ENCODE measurements at regions not wholly inside any gene's neighbourhood (a gene's known extent, or its start where the extent isn't known, plus 50 kb on each side); places are given as distances from the start of the nearest gene placed in this dataset.
A peak's percentile ranks its signal among the peaks of the same experiment; 100 is the strongest.
"Not testable (repeated sequence)": the region's sequence is repeated elsewhere in the genome, so short reads cannot be mapped to it uniquely, and the experiment has no call there.

- no peak for DNase-seq (ENCODE audit: low read depth)
Measured at GRCh38 chr18:51248685-51249084, 51.2 kb upstream of the MEX3C start.

- DNase-seq (ENCODE audit: low read depth): no peak
Measured at GRCh38 chr18:51250006-51250405, 52.5 kb upstream of the MEX3C start.

GRCh38 chr18:51250458-51251024 is 53.1 kb upstream of the MEX3C start:
- no peak for DNase-seq (ENCODE audit: low read depth)

GRCh38 chr18:51251625-51252024 is 54.1 kb upstream of the MEX3C start:
- no peak for DNase-seq (ENCODE audit: low read depth)

- no peak for DNase-seq (ENCODE audit: low read depth)
Measured at GRCh38 chr18:51253476-51253875, 56.0 kb upstream of the MEX3C start.

GRCh38 chr18:51255693-51256092 is 58.2 kb upstream of the MEX3C start:
- no peak for DNase-seq (ENCODE audit: low read depth)

GRCh38 chr18:51257150-51257549 is 59.7 kb upstream of the MEX3C start:
- no peak for DNase-seq (ENCODE audit: low read depth)

GRCh38 chr18:51260118-51260517 is 62.6 kb upstream of the MEX3C start:
- DNase-seq (ENCODE audit: low read depth): no peak

- DNase-seq (ENCODE audit: low read depth): not testable (repeated sequence)
Measured at GRCh38 chr18:51266077-51266476, 68.6 kb upstream of the MEX3C start.

GRCh38 chr18:51266773-51267172 is 69.3 kb upstream of the MEX3C start:
- DNase-seq (ENCODE audit: low read depth): peak; percentile 38

- DNase-seq (ENCODE audit: low read depth): no peak
Measured at GRCh38 chr18:51273437-51273836, 76.0 kb upstream of the MEX3C start.

GRCh38 chr18:51275712-51276476 is 78.4 kb upstream of the MEX3C start:
- no peak for DNase-seq (ENCODE audit: low read depth)

GRCh38 chr18:51278045-51278649 is 80.7 kb upstream of the MEX3C start:
- DNase-seq (ENCODE audit: low read depth): peak; percentile 53

- DNase-seq (ENCODE audit: low read depth): no peak
Measured at GRCh38 chr18:51279367-51279984, 82.0 kb upstream of the MEX3C start.

GRCh38 chr18:51287818-51288508 is 90.5 kb upstream of the MEX3C start:
- DNase-seq (ENCODE audit: low read depth): no peak

- DNase-seq (ENCODE audit: low read depth): no peak
Measured at GRCh38 chr18:51288582-51288981, 91.1 kb upstream of the MEX3C start.

- no peak for DNase-seq (ENCODE audit: low read depth)
Measured at GRCh38 chr18:51290860-51291259, 93.4 kb upstream of the MEX3C start.

- DNase-seq (ENCODE audit: low read depth): no peak
Measured at GRCh38 chr18:51300912-51301311, 103.4 kb upstream of the MEX3C start.

GRCh38 chr18:51301376-51301775 is 103.9 kb upstream of the MEX3C start:
- DNase-seq (ENCODE audit: low read depth): no peak

- no peak for DNase-seq (ENCODE audit: low read depth)
Measured at GRCh38 chr18:51316677-51317076, 119.2 kb upstream of the MEX3C start.

- no peak for DNase-seq (ENCODE audit: low read depth)
Measured at GRCh38 chr18:51321696-51322095, 124.2 kb upstream of the MEX3C start.

GRCh38 chr18:51323961-51324360 is 126.5 kb upstream of the MEX3C start:
- DNase-seq (ENCODE audit: low read depth): no peak
